HL-60 (cell line): ENCODE measurements at regions not wholly inside any gene's neighbourhood (a gene's known extent, or its start where the extent isn't known, plus 50 kb on each side); places are given as distances from the start of the nearest gene placed in this dataset.

Experiments
- DNase-seq, 2 experiments: peaks; one replicate each; pipeline ENCODE4 v3.0.0-alpha.2; 2010 to 2020; ENCODE audit warnings: low read depth in 1 of 2, low spot score in 1 of 2
- H3K27ac ChIP-seq: fragments of 250-450 bp; sonication (Bioruptor Pico); replicated peaks from 2 replicates; pipeline ENCODE4 v1.5.1; 2020; ENCODE audit warnings: mild to moderate bottlenecking, moderate library complexity
- H3K27me3 ChIP-seq: fragments of 250-450 bp; sonication (Bioruptor Pico); 2 replicates; pipeline ENCODE4 v1.5.1; 2021; ENCODE audit warnings: mild to moderate bottlenecking, moderate library complexity; ENCODE audit not compliant: insufficient read depth, poor library complexity, severe bottlenecking
- H3K4me3 ChIP-seq: replicated peaks from 2 replicates; pipeline ENCODE4 v1.5.1; 2011; ENCODE audit warnings: mild to moderate bottlenecking, control low read depth, low read length; ENCODE audit not compliant: insufficient read depth
- CTCF ChIP-seq: IDR thresholded peaks from one replicate; pipeline ENCODE4 v1.5.1; 2011; ENCODE audit warnings: low read length, control low read depth, inconsistent platforms; ENCODE audit not compliant: insufficient read depth
- GABPA ChIP-seq: IDR thresholded peaks from 2 replicates; pipeline ENCODE4 v1.6.1; 2012; ENCODE audit warnings: low read depth
- POLR2AphosphoS5 ChIP-seq: IDR thresholded peaks from 2 replicates; pipeline ENCODE4 v1.6.1; 2012; ENCODE audit warnings: low read depth
- SPI1 ChIP-seq: IDR thresholded peaks from 2 replicates; pipeline ENCODE4 v1.6.1; 2012; ENCODE audit warnings: low read depth, mild to moderate bottlenecking, borderline replicate concordance
- TF ChIP-seq, protein P1 (sequence below): IDR thresholded peaks from 2 replicates; pipeline ENCODE4 v1.6.1; 2012; ENCODE audit warnings: low read depth; ENCODE audit not compliant: insufficient replicate concordance

DNA sequence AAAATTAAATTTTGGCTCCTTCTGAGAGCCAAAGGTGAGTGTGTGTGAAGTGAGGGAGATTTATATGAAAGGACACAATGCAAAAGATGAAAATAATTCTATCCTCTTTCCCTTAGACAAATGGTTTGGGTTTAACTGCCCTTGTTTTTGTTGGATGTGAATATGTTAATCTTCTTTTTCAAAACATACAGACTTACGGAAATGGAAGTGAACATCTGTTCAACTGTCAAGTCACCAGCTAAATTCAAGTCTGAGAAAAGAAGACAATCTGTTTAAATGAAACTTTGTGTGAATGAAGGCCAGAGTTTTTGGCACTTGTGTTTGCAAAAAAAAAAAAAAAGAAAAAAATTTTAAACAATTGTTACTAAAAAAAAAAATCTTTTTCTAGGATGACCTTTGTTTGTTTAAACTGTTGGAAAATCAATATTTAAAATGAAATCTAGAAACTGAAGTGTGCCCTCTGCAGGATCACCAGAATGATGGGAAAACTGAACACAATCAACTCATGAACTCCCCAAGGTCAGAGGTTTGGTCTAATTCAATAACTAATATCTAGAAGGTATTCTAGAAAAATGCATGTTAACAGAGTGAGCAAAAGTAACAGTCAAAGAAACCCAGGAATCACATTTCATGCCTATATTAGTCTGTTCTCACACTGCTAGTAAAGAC is 448.8 kb downstream of the FLRT2 start:
- H3K4me3 ChIP-seq = no peak overlapping the region
- no peak overlapping the region for H3K27ac ChIP-seq
- TF ChIP-seq SPI1 (no peak), CTCF (no peak), POLR2AphosphoS5 (no peak), GABPA (no peak)
- TF ChIP-seq, protein P1, sequence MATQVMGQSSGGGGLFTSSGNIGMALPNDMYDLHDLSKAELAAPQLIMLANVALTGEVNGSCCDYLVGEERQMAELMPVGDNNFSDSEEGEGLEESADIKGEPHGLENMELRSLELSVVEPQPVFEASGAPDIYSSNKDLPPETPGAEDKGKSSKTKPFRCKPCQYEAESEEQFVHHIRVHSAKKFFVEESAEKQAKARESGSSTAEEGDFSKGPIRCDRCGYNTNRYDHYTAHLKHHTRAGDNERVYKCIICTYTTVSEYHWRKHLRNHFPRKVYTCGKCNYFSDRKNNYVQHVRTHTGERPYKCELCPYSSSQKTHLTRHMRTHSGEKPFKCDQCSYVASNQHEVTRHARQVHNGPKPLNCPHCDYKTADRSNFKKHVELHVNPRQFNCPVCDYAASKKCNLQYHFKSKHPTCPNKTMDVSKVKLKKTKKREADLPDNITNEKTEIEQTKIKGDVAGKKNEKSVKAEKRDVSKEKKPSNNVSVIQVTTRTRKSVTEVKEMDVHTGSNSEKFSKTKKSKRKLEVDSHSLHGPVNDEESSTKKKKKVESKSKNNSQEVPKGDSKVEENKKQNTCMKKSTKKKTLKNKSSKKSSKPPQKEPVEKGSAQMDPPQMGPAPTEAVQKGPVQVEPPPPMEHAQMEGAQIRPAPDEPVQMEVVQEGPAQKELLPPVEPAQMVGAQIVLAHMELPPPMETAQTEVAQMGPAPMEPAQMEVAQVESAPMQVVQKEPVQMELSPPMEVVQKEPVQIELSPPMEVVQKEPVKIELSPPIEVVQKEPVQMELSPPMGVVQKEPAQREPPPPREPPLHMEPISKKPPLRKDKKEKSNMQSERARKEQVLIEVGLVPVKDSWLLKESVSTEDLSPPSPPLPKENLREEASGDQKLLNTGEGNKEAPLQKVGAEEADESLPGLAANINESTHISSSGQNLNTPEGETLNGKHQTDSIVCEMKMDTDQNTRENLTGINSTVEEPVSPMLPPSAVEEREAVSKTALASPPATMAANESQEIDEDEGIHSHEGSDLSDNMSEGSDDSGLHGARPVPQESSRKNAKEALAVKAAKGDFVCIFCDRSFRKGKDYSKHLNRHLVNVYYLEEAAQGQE = no peak
- no peak for DNase-seq
- H3K27me3 ChIP-seq = no peaks in the 10 kb centered on the region

- no peak for DNase-seq
- H3K4me3 ChIP-seq = no peak overlapping the region
- no peak overlapping the region for H3K27ac ChIP-seq
- TF ChIP-seq GABPA (no peak), POLR2AphosphoS5 (no peak), CTCF (no peak), SPI1 (no peak)
- TF ChIP-seq, protein P1 = no peak
- H3K27me3 ChIP-seq = no peaks in the 10 kb centered on the region
Observed at GRCh38 chr14:85974602-85975001, 444.7 kb downstream of the FLRT2 start.

- H3K4me3 ChIP-seq = no peak overlapping the region
- TF ChIP-seq CTCF = no peak
- TF ChIP-seq GABPA = no peak
- TF ChIP-seq, protein P1 = no peak
- no peak for TF ChIP-seq POLR2AphosphoS5
- no peak for TF ChIP-seq SPI1
- no peaks in the 10 kb centered on the region for H3K27me3 ChIP-seq
- H3K27ac ChIP-seq = no peak overlapping the region
- no peak for DNase-seq
Observed at GRCh38 chr14:85963486-85963885, 433.5 kb downstream of the FLRT2 start.
